HEK293 (cell line): ENCODE measurements at regions not wholly inside any gene's neighbourhood (a gene's known extent, or its start where the extent isn't known, plus 50 kb on each side); places are given as distances from the start of the nearest gene placed in this dataset.
A peak's percentile ranks its signal among the peaks of the same experiment; 100 is the strongest.

Source experiments
- CTCF ChIA-PET: fragments of 350-600 bp; formaldehyde crosslinking; extraction: SDS; loops from one replicate; lab custom pipeline; 2021; ENCODE audit warnings: antibody characterized with exemption; lab: Yijun Ruan, JAX
- POLR2A ChIA-PET: fragments of 300-600 bp; formaldehyde crosslinking; extraction: SDS; loops from one replicate; lab custom pipeline; 2020; ENCODE audit warnings: antibody characterized with exemption, inconsistent platforms; lab: Yijun Ruan, JAX
- H3K27ac ChIP-seq: fragments of 200-500 bp; sonication (Bioruptor generic); 2 replicates; pipeline ENCODE4 v1.5.1; 2014; ENCODE audit warnings: low read depth, low read length, control low read depth, inconsistent platforms; ENCODE audit errors: extremely low read depth
- H3K36me3 ChIP-seq, 2 experiments: fragments of 200-500 bp in 1 of 2; sonication (Bioruptor generic) in 1 of 2; 1 replicate in 1 of 2; 2 replicates in 1 of 2; pipeline ENCODE4 v1.5.1; 2014 to 2017; ENCODE audit warnings: inconsistent platforms in 2 of 2, low read length in 2 of 2; ENCODE audit not compliant: control insufficient read depth in 2 of 2, insufficient read depth in 1 of 2
- H3K4me1 ChIP-seq: fragments of 200-500 bp; sonication (Bioruptor generic); 2 replicates; pipeline ENCODE4 v1.5.1; 2014; ENCODE audit warnings: mild to moderate bottlenecking, low read length, inconsistent platforms; ENCODE audit not compliant: control insufficient read depth, insufficient read depth
- H3K4me3 ChIP-seq: 2 replicates; pipeline ENCODE4 v1.5.1; 2011; ENCODE audit warnings: low read depth, mild to moderate bottlenecking, control low read depth, low read length, moderate library complexity
- H3K9me3 ChIP-seq: fragments of 200-500 bp; sonication (Bioruptor generic); 2 replicates; pipeline ENCODE4 v1.5.1; 2014; ENCODE audit warnings: low read depth, low read length, inconsistent platforms; ENCODE audit not compliant: control insufficient read depth, insufficient read depth
- IKZF3 ChIP-seq: fragments of 450-650 bp; IDR thresholded peaks from 2 replicates; pipeline ENCODE4 v1.5.0; 2018; ENCODE audit warnings: missing biosample characterization, mild to moderate bottlenecking, missing genetic modification characterization, moderate library complexity
- OSR2 ChIP-seq: fragments of 450-650 bp; formaldehyde crosslinking; IDR thresholded peaks from 2 replicates; pipeline ENCODE4 v1.5.1; 2016; ENCODE audit warnings: missing biosample characterization, missing genetic modification characterization
- RBAK ChIP-seq: fragments of 450-650 bp; formaldehyde crosslinking; IDR thresholded peaks from 2 replicates; pipeline ENCODE4 v1.5.1; 2016; ENCODE audit warnings: missing biosample characterization, missing genetic modification characterization
- SP3 ChIP-seq: fragments of 450-650 bp; formaldehyde crosslinking; IDR thresholded peaks from 2 replicates; pipeline ENCODE4 v1.5.1; 2016; ENCODE audit warnings: missing biosample characterization, missing genetic modification characterization
- ZBTB20 ChIP-seq: fragments of 450-650 bp; formaldehyde crosslinking; IDR thresholded peaks from 2 replicates; pipeline ENCODE4 v1.5.1; 2016; ENCODE audit warnings: missing biosample characterization, missing genetic modification characterization
- ZFP41 ChIP-seq: fragments of 450-650 bp; formaldehyde crosslinking; IDR thresholded peaks from 2 replicates; pipeline ENCODE4 v1.5.1; 2016; ENCODE audit warnings: missing biosample characterization, missing genetic modification characterization, borderline replicate concordance
- ZNF2 ChIP-seq: fragments of 450-650 bp; formaldehyde crosslinking; IDR thresholded peaks from 2 replicates; pipeline ENCODE4 v1.5.1; 2016; ENCODE audit warnings: missing biosample characterization, missing genetic modification characterization
- ZNF202 ChIP-seq: fragments of 450-650 bp; formaldehyde crosslinking; IDR thresholded peaks from 2 replicates; pipeline ENCODE4 v1.5.1; 2016; ENCODE audit warnings: missing biosample characterization, missing genetic modification characterization, borderline replicate concordance
- ZNF223 ChIP-seq: fragments of 450-650 bp; formaldehyde crosslinking; IDR thresholded peaks from 2 replicates; pipeline ENCODE4 v1.5.1; 2016; ENCODE audit warnings: missing biosample characterization, missing genetic modification characterization
- ZNF274 ChIP-seq, 2 experiments: fragments of 200-500 bp in 1 of 2; fragments of 450-650 bp in 1 of 2; sonication (Bioruptor generic) in 1 of 2; formaldehyde crosslinking in 1 of 2; IDR thresholded peaks; 2 replicates each; pipeline versions ENCODE4 v1.5.1 to v1.6.1; 2014 to 2016; ENCODE audit warnings: borderline replicate concordance in 1 of 2, inconsistent platforms in 1 of 2, low read length in 1 of 2, missing biosample characterization in 1 of 2, missing genetic modification characterization in 1 of 2
- ZNF292 ChIP-seq: fragments of 450-650 bp; formaldehyde crosslinking; IDR thresholded peaks from 2 replicates; pipeline ENCODE4 v1.5.1; 2016; ENCODE audit warnings: low read depth, missing biosample characterization, missing genetic modification characterization, borderline replicate concordance
- ZNF391 ChIP-seq: fragments of 450-650 bp; formaldehyde crosslinking; IDR thresholded peaks from 2 replicates; pipeline ENCODE4 v1.5.1; 2016; ENCODE audit warnings: low read depth, missing biosample characterization, missing genetic modification characterization, borderline replicate concordance
- ZNF510 ChIP-seq: fragments of 450-650 bp; formaldehyde crosslinking; IDR thresholded peaks from 2 replicates; pipeline ENCODE4 v1.5.1; 2018; ENCODE audit warnings: mild to moderate bottlenecking, missing genetic modification characterization, missing biosample characterization; ENCODE audit not compliant: insufficient replicate concordance
- ZNF585B ChIP-seq: fragments of 450-650 bp; formaldehyde crosslinking; IDR thresholded peaks from 2 replicates; pipeline ENCODE4 v1.5.1; 2016; ENCODE audit warnings: missing biosample characterization, missing genetic modification characterization
- ZNF600 ChIP-seq: fragments of 450-650 bp; formaldehyde crosslinking; IDR thresholded peaks from 2 replicates; pipeline ENCODE4 v1.5.1; 2016; ENCODE audit warnings: missing biosample characterization, missing genetic modification characterization
- ZNF791 ChIP-seq: fragments of 450-650 bp; formaldehyde crosslinking; IDR thresholded peaks from 2 replicates; pipeline ENCODE4 v1.5.1; 2016; ENCODE audit warnings: missing biosample characterization, missing genetic modification characterization
- TF ChIP-seq, protein P1 (sequence below): fragments of 450-650 bp; formaldehyde crosslinking; IDR thresholded peaks from 2 replicates; pipeline ENCODE4 v1.5.1; 2016; ENCODE audit warnings: missing biosample characterization, missing genetic modification characterization
- TF ChIP-seq, protein P2 (sequence below): fragments of 450-650 bp; formaldehyde crosslinking; IDR thresholded peaks from 2 replicates; pipeline ENCODE4 v1.5.1; 2017; ENCODE audit warnings: missing biosample characterization, missing genetic modification characterization
- TF ChIP-seq, protein P3 (sequence below): fragments of 450-650 bp; formaldehyde crosslinking; IDR thresholded peaks from 2 replicates; pipeline ENCODE4 v1.5.1; 2016; ENCODE audit warnings: missing biosample characterization, missing genetic modification characterization, borderline replicate concordance
- TF ChIP-seq, protein P4 (sequence below): fragments of 450-650 bp; formaldehyde crosslinking; conservative IDR thresholded peaks from 2 replicates; pipeline ENCODE4 v1.5.1; 2016; ENCODE audit warnings: low read depth, missing biosample characterization, missing genetic modification characterization

DNA sequence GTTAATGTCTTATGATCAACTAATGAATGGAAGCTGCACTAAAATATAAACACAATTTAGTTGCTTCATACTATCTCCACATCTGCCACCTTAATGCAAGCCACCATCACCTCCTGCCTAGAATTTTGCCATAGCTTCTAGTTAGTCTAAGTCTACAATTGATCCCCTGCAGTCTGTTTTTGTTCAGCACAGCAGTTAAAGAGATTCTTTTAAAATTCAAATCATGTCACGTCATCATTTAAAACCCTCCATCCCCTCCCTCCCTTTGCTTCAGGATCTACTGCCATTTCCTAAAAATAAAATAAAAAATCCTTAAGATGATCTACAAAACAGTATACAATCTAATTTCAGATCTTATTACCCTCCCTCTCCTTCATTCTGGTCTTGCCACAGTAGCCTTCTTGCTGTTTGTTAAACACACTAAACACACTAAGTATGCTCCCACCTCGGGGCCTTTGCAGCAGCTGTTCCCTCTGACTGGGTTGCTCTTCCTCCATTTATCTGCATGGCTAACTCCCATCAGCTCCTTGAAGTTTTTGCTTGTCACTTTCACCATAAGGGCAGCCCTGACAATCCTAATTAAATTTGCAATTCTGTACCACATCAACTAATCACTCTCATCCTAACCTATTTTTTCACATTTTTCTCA lies 97.0 kb upstream of the FOXP2 start:
- CTCF ChIA-PET = no interaction called here

DNA sequence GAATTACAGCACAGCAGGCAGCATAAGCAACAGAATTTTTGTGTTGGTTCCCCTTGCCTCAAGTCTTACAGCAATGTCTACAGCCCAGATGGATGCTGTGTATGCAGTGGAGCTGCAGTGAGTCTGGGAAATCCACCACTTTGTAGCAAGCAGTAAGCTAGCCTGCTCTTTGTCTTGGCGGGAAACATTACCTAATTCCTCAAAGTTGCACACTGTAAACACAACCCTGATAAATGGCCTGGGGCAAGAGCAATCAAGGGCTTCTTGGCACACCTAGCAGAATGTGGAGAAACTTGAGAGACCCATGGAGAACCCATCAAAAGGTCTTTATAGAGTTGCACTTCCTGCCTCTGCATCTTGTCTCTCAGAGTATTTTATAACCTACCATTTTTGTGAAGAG lies 102.0 kb upstream of the FOXP2 start:
- H3K4me3 ChIP-seq = no peak overlapping the region
- H3K4me1 ChIP-seq = peaks cover 11% of the 10 kb centered on the region; the same call in 1 of the 2 replicates
- POLR2A ChIA-PET = no interaction called here
- H3K9me3 ChIP-seq = no peaks in the 10 kb centered on the region
- CTCF ChIA-PET = interaction anchor here (0.7 kb wide), 1 partner anchor 9 kb away, joined by 3 read pairs; no protein-coding TSS in a partner anchor
- H3K27ac ChIP-seq = no peak overlapping the region
- no peaks in the 10 kb centered on the region for H3K36me3 ChIP-seq
- TF ChIP-seq ZNF274 (IDR thresholded peaks at IDR 0.05; ENCODE audit: low read length) (no peak), ZNF274 (tag by site-specific recombination; IDR thresholded peaks at IDR 0.05; ENCODE audit: borderline replicate concordance) (no peak), ZNF2 (no peak), ZNF292 (tag by site-specific recombination) (no peak), OSR2 (tag by site-specific recombination) (no peak; the same call in 1 of the 2 replicates), ZNF223 (tag by site-specific recombination) (no peak), IKZF3 (tag by site-specific recombination) (0 out of 2 replicates have a peak, but pooled peaks have one; percentile 20), SP3 (tag by site-specific recombination) (no peak), ZNF600 (tag by site-specific recombination) (no peak)
- TF ChIP-seq, protein P1, sequence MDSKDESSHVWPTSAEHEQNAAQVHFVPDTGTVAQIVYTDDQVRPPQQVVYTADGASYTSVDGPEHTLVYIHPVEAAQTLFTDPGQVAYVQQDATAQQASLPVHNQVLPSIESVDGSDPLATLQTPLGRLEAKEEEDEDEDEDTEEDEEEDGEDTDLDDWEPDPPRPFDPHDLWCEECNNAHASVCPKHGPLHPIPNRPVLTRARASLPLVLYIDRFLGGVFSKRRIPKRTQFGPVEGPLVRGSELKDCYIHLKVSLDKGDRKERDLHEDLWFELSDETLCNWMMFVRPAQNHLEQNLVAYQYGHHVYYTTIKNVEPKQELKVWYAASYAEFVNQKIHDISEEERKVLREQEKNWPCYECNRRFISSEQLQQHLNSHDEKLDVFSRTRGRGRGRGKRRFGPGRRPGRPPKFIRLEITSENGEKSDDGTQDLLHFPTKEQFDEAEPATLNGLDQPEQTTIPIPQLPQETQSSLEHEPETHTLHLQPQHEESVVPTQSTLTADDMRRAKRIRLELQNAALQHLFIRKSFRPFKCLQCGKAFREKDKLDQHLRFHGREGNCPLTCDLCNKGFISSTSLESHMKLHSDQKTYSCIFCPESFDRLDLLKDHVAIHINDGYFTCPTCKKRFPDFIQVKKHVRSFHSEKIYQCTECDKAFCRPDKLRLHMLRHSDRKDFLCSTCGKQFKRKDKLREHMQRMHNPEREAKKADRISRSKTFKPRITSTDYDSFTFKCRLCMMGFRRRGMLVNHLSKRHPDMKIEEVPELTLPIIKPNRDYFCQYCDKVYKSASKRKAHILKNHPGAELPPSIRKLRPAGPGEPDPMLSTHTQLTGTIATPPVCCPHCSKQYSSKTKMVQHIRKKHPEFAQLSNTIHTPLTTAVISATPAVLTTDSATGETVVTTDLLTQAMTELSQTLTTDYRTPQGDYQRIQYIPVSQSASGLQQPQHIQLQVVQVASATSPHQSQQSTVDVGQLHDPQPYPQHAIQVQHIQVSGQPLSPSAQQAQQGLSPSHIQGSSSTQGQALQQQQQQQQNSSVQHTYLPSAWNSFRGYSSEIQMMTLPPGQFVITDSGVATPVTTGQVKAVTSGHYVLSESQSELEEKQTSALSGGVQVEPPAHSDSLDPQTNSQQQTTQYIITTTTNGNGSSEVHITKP (tag by site-specific recombination) = peak; percentile 39; the same call in 1 of the 2 replicates
- TF ChIP-seq, protein P2, sequence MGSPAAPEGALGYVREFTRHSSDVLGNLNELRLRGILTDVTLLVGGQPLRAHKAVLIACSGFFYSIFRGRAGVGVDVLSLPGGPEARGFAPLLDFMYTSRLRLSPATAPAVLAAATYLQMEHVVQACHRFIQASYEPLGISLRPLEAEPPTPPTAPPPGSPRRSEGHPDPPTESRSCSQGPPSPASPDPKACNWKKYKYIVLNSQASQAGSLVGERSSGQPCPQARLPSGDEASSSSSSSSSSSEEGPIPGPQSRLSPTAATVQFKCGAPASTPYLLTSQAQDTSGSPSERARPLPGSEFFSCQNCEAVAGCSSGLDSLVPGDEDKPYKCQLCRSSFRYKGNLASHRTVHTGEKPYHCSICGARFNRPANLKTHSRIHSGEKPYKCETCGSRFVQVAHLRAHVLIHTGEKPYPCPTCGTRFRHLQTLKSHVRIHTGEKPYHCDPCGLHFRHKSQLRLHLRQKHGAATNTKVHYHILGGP (tag by site-specific recombination) = peak; percentile 67; the same call in 1 of the 2 replicates

More for the DNA sequence above, 97.0 kb upstream of the FOXP2 start:
- H3K4me1 ChIP-seq = peaks cover 3% of the 10 kb centered on the region; the same call in 1 of the 2 replicates
- no peak overlapping the region for H3K4me3 ChIP-seq
- POLR2A ChIA-PET = no interaction called here
- no peaks in the 10 kb centered on the region for H3K9me3 ChIP-seq
- H3K27ac ChIP-seq = no peak overlapping the region
- no peaks in the 10 kb centered on the region for H3K36me3 ChIP-seq
- TF ChIP-seq, protein P3, sequence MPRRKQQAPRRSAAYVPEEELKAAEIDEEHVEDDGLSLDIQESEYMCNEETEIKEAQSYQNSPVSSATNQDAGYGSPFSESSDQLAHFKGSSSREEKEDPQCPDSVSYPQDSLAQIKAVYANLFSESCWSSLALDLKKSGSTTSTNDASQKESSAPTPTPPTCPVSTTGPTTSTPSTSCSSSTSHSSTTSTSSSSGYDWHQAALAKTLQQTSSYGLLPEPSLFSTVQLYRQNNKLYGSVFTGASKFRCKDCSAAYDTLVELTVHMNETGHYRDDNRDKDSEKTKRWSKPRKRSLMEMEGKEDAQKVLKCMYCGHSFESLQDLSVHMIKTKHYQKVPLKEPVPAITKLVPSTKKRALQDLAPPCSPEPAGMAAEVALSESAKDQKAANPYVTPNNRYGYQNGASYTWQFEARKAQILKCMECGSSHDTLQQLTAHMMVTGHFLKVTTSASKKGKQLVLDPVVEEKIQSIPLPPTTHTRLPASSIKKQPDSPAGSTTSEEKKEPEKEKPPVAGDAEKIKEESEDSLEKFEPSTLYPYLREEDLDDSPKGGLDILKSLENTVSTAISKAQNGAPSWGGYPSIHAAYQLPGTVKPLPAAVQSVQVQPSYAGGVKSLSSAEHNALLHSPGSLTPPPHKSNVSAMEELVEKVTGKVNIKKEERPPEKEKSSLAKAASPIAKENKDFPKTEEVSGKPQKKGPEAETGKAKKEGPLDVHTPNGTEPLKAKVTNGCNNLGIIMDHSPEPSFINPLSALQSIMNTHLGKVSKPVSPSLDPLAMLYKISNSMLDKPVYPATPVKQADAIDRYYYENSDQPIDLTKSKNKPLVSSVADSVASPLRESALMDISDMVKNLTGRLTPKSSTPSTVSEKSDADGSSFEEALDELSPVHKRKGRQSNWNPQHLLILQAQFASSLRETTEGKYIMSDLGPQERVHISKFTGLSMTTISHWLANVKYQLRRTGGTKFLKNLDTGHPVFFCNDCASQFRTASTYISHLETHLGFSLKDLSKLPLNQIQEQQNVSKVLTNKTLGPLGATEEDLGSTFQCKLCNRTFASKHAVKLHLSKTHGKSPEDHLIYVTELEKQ (tag by site-specific recombination) = no peak
- TF ChIP-seq ZNF202 (tag by site-specific recombination) (no peak), ZNF391 (tag by site-specific recombination) (no peak), ZNF585B (tag by site-specific recombination) (no peak), ZNF510 (tag by site-specific recombination) (no peak), RBAK (no peak), ZNF791 (tag by site-specific recombination) (no peak), ZBTB20 (tag by site-specific recombination) (no peak), ZFP41 (tag by site-specific recombination) (no peak)
- TF ChIP-seq, protein P4, sequence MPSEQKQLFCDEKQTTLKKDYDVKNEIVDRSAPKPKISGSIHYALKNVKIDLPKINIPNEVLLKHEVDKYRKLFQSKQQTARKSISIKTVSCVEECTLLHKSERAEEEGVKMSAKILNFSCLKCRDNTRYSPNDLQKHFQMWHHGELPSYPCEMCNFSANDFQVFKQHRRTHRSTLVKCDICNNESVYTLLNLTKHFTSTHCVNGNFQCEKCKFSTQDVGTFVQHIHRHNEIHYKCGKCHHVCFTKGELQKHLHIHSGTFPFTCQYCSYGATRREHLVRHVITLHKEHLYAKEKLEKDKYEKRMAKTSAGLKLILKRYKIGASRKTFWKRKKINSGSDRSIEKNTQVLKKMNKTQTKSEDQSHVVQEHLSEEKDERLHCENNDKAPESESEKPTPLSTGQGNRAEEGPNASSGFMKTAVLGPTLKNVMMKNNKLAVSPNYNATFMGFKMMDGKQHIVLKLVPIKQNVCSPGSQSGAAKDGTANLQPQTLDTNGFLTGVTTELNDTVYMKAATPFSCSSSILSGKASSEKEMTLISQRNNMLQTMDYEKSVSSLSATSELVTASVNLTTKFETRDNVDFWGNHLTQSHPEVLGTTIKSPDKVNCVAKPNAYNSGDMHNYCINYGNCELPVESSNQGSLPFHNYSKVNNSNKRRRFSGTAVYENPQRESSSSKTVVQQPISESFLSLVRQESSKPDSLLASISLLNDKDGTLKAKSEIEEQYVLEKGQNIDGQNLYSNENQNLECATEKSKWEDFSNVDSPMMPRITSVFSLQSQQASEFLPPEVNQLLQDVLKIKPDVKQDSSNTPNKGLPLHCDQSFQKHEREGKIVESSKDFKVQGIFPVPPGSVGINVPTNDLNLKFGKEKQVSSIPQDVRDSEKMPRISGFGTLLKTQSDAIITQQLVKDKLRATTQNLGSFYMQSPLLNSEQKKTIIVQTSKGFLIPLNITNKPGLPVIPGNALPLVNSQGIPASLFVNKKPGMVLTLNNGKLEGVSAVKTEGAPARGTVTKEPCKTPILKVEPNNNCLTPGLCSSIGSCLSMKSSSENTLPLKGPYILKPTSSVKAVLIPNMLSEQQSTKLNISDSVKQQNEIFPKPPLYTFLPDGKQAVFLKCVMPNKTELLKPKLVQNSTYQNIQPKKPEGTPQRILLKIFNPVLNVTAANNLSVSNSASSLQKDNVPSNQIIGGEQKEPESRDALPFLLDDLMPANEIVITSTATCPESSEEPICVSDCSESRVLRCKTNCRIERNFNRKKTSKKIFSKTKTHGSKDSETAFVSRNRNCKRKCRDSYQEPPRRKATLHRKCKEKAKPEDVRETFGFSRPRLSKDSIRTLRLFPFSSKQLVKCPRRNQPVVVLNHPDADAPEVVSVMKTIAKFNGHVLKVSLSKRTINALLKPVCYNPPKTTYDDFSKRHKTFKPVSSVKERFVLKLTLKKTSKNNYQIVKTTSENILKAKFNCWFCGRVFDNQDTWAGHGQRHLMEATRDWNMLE (tag by site-specific recombination) = no peak
